ENCODE measurements at regions not wholly inside any gene's neighbourhood (a gene's known extent, or its start where the extent isn't known, plus 50 kb on each side); places are given as distances from the start of the nearest gene placed in this dataset.

DNA sequence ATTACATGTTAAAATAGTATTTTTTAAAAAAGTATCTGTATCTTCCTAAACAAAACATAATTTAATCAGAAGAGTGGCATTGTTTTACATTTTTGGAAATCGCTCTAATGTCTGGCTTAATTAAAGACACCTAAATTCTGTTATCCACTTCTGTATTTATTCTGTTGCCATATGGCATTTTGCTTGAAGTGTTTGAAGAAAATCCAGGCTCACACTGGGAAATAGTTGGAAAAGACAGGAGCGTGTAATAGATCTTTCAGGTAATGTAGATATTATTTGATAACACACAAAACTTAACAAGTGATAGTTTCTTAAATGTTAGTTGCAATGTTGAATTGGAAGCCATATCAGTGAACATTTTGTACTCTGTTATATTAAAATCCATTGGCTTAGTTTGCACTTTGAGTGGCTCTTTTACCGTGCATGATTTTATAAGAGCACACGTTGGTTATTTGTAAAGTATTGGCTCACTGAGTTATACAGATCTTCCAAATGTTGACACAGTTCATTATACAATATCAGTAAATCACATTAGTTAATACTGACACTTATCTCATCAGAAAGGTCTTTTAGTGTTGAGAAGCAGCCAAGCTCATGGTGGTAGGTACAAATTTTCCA, 128.4 kb upstream of the NPVF start:
- WGBS, 2 donors: 48 to 76% methylated on average over 4 of the region's 4 CpGs
- TF ChIP-seq POLR2A (IDR thresholded peaks at IDR 0.05): no peak
- TF ChIP-seq CTCF (IDR thresholded peaks at IDR 0.05): no peak
- H3K27ac ChIP-seq: no peak overlapping the region
- no peaks in the 10 kb centered on the region for H3K4me1 ChIP-seq
- no peaks in the 10 kb centered on the region for H3K9me3 ChIP-seq
- no peak for DNase-seq
- H3K36me3 ChIP-seq: no peaks in the 10 kb centered on the region
- no peaks in the 10 kb centered on the region for H3K27me3 ChIP-seq
- no peak overlapping the region for H3K4me3 ChIP-seq (replicated peaks in 1 of 3)
- intact Hi-C loops (cut with DNase I): no loop called here

- Histone ChIP-seq H3K4me1 (no peaks in the 10 kb centered on the region), H3K9me3 (no peaks in the 10 kb centered on the region), H3K36me3 (no peaks in the 10 kb centered on the region), H3K4me3 (replicated peaks in 1 of 3) (no peak overlapping the region), H3K27ac (no peak overlapping the region), H3K27me3 (no peaks in the 10 kb centered on the region)
- intact Hi-C loops (cut with DNase I): no loop called here
- no peak for DNase-seq
- no peak for TF ChIP-seq POLR2A (IDR thresholded peaks at IDR 0.05)
- no peak for TF ChIP-seq CTCF (IDR thresholded peaks at IDR 0.05)
- WGBS, 2 donors: 85 to 86% methylated on average over 6 of the region's 6 CpGs
These were observed 130.6 kb upstream of the NPVF start for GRCh38 chr7:25358926-25359325.

- Histone ChIP-seq H3K27me3 (no peaks in the 10 kb centered on the region), H3K4me3 (replicated peaks in 1 of 3) (no peak overlapping the region), H3K9me3 (no peaks in the 10 kb centered on the region), H3K4me1 (no peaks in the 10 kb centered on the region), H3K27ac (no peak overlapping the region), H3K36me3 (no peaks in the 10 kb centered on the region)
- no peak for DNase-seq
- WGBS, 2 donors: 40 to 44% methylated on average over 9 of the region's 9 CpGs
- intact Hi-C loops (cut with DNase I): no loop called here
- no peak for TF ChIP-seq CTCF (IDR thresholded peaks at IDR 0.05)
- TF ChIP-seq POLR2A (IDR thresholded peaks at IDR 0.05): no peak
These were observed 131.3 kb upstream of the NPVF start for GRCh38 chr7:25359471-25360059.

DNA sequence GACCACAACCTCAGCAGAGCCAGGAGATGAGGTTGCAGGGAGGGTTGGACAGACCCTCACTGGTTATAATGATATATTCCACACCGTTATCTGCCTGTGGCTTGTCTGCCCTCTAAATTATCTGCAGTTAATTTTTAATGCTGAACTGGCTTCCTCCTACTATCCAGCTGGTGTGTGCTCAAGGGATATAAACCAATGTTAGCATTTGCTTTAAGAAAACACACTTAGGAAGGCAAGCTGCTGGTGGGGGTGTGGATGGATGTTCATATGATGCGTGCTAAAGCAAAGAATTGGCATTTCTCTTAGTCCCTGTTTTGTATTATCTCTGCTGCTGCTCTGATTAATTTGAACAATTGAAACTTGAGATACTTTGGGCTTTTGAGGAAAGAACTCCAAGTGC, 132.2 kb upstream of the NPVF start:
- no peak overlapping the region for H3K27ac ChIP-seq
- no peaks in the 10 kb centered on the region for H3K27me3 ChIP-seq
- no peaks in the 10 kb centered on the region for H3K36me3 ChIP-seq
- intact Hi-C loops (cut with DNase I): no loop called here
- no peaks in the 10 kb centered on the region for H3K4me1 ChIP-seq
- no peak overlapping the region for H3K4me3 ChIP-seq (replicated peaks in 1 of 3)
- 79 to 89% methylated on average over 2 of the region's 2 CpGs for WGBS, 2 donors
- TF ChIP-seq CTCF (IDR thresholded peaks at IDR 0.05): no peak
- TF ChIP-seq POLR2A (IDR thresholded peaks at IDR 0.05): no peak
- H3K9me3 ChIP-seq: no peaks in the 10 kb centered on the region
- no peak for DNase-seq

- 64 to 72% methylated on average over 5 of the region's 5 CpGs for WGBS, 2 donors
- Histone ChIP-seq H3K27me3 (no peaks in the 10 kb centered on the region), H3K4me3 (replicated peaks in 1 of 3) (no peak overlapping the region), H3K36me3 (no peaks in the 10 kb centered on the region), H3K4me1 (no peaks in the 10 kb centered on the region), H3K9me3 (no peaks in the 10 kb centered on the region), H3K27ac (no peak overlapping the region)
- intact Hi-C loops (cut with DNase I): no loop called here
- no peak for DNase-seq
- TF ChIP-seq POLR2A (IDR thresholded peaks at IDR 0.05): no peak
These were observed 133.1 kb upstream of the NPVF start for GRCh38 chr7:25361387-25361786.
